Mesenchymal stem cell (in vitro differentiated cells and primary cell): ENCODE measurements at regions not wholly inside any gene's neighbourhood (a gene's known extent, or its start where the extent isn't known, plus 50 kb on each side); places are given as distances from the start of the nearest gene placed in this dataset.

Experiments used
- DNase-seq: peaks from one replicate; pipeline ENCODE4 v3.0.0-alpha.2; 2013
- H2AFZ ChIP-seq: one replicate; pipeline ENCODE4 v1.6.1; 2013; ENCODE audit warnings: low read depth, mild to moderate bottlenecking, control low read depth, inconsistent platforms, low read length, moderate library complexity
- H2AK5ac ChIP-seq: 2 replicates; pipeline ENCODE4 v1.6.1; 2013; ENCODE audit warnings: low read length, moderate library complexity, mild to moderate bottlenecking, inconsistent platforms; ENCODE audit not compliant: severe bottlenecking
- H2BK120ac ChIP-seq: one replicate; pipeline ENCODE4 v1.6.1; 2013; ENCODE audit warnings: low read depth, mild to moderate bottlenecking, inconsistent platforms, low read length, moderate library complexity
- H2BK12ac ChIP-seq, 2 experiments: one replicate each; pipeline ENCODE4 v1.6.1; 2013; ENCODE audit warnings: inconsistent platforms in 2 of 2, low read length in 2 of 2, mild to moderate bottlenecking in 2 of 2, moderate library complexity in 2 of 2, control low read depth in 1 of 2
- H2BK15ac ChIP-seq: one replicate; pipeline ENCODE4 v1.6.1; 2013; ENCODE audit warnings: mild to moderate bottlenecking, low read depth, inconsistent platforms; ENCODE audit not compliant: poor library complexity, severe bottlenecking
- H2BK5ac ChIP-seq: 2 replicates; pipeline ENCODE4 v1.6.1; 2013; ENCODE audit warnings: low read depth, mild to moderate bottlenecking, low read length, control low read depth, inconsistent platforms; ENCODE audit not compliant: poor library complexity, severe bottlenecking
- H3K14ac ChIP-seq, 2 experiments: one replicate each; pipeline ENCODE4 v1.6.1; 2013; ENCODE audit warnings: inconsistent platforms in 2 of 2, low read length in 2 of 2, control low read depth in 1 of 2, mild to moderate bottlenecking in 1 of 2, moderate library complexity in 1 of 2
- H3K18ac ChIP-seq, 2 experiments: one replicate each; pipeline ENCODE4 v1.6.1; 2013; ENCODE audit warnings: inconsistent platforms in 2 of 2, low read length in 2 of 2, control low read depth in 1 of 2, low read depth in 1 of 2, mild to moderate bottlenecking in 1 of 2
- H3K23ac ChIP-seq, 2 experiments: one replicate each; pipeline ENCODE4 v1.6.1; 2013; ENCODE audit warnings: inconsistent platforms in 2 of 2, low read length in 2 of 2, mild to moderate bottlenecking in 2 of 2, moderate library complexity in 2 of 2, control low read depth in 1 of 2
- H3K27ac ChIP-seq: 2 replicates; pipeline ENCODE4 v1.5.1; 2013; ENCODE audit warnings: mild to moderate bottlenecking, moderate library complexity, low read length, control low read depth, inconsistent platforms; ENCODE audit not compliant: poor library complexity, severe bottlenecking
- H3K27me3 ChIP-seq, 2 experiments: 2 replicates each; pipeline versions ENCODE4 v1.6.1 to v1.7.0; 2013; ENCODE audit warnings: low read length in 2 of 2, mild to moderate bottlenecking in 2 of 2, moderate library complexity in 2 of 2, control low read depth in 1 of 2, inconsistent platforms in 1 of 2; ENCODE audit not compliant: control insufficient read depth in 1 of 2, insufficient read depth in 1 of 2
- H3K36me3 ChIP-seq, 2 experiments: 2 replicates each; pipeline versions ENCODE4 v1.6.1 to v1.7.0; 2013; ENCODE audit warnings: low read length in 2 of 2, control low read depth in 1 of 2, inconsistent platforms in 1 of 2, low read depth in 1 of 2, mild to moderate bottlenecking in 1 of 2; ENCODE audit not compliant: insufficient read depth in 2 of 2, control insufficient read depth in 1 of 2
- H3K4ac ChIP-seq, 2 experiments: one replicate each; pipeline ENCODE4 v1.6.1; 2013; ENCODE audit warnings: inconsistent platforms in 2 of 2, low read length in 2 of 2, mild to moderate bottlenecking in 2 of 2, moderate library complexity in 2 of 2, control low read depth in 1 of 2, low read depth in 1 of 2
- H3K4me1 ChIP-seq: 2 replicates; pipeline ENCODE4 v1.6.1; 2013; ENCODE audit warnings: low read depth, low read length, control low read depth; ENCODE audit not compliant: control insufficient read depth, insufficient read depth
- H3K4me2 ChIP-seq: 2 replicates; pipeline ENCODE4 v1.6.1; 2013; ENCODE audit warnings: low read length, mild to moderate bottlenecking, inconsistent platforms; ENCODE audit not compliant: poor library complexity, severe bottlenecking
- H3K4me3 ChIP-seq, 2 experiments: 2 replicates each; pipeline versions ENCODE4 v1.5.1 to v1.7.0; 2013; ENCODE audit warnings: low read length in 2 of 2, mild to moderate bottlenecking in 2 of 2, control low read depth in 1 of 2, low read depth in 1 of 2; ENCODE audit not compliant: insufficient read depth in 1 of 2
- H3K79me1 ChIP-seq: replicated peaks from 2 replicates; pipeline ENCODE4 v1.6.1; 2013; ENCODE audit warnings: mild to moderate bottlenecking, control low read depth, low read length, inconsistent platforms; ENCODE audit not compliant: poor library complexity, severe bottlenecking
- H3K9ac ChIP-seq: 2 replicates; pipeline ENCODE4 v1.7.0; 2013; ENCODE audit warnings: mild to moderate bottlenecking, low read length, moderate library complexity
- H3K9me3 ChIP-seq: 2 replicates; pipeline ENCODE4 v1.7.0; 2013; ENCODE audit warnings: mild to moderate bottlenecking, low read length; ENCODE audit not compliant: control insufficient read depth
- H4K8ac ChIP-seq: one replicate; pipeline ENCODE4 v1.6.1; 2013; ENCODE audit warnings: inconsistent platforms, mild to moderate bottlenecking, low read length, moderate library complexity
- H4K91ac ChIP-seq: one replicate; pipeline ENCODE4 v1.6.1; 2013; ENCODE audit warnings: mild to moderate bottlenecking, low read length, inconsistent platforms
- whole genome bisulfite sequencing: methylation state at CpG from one replicate; pipeline ENCODE4 v1.1.7; 2013; ENCODE audit warnings: mixed read lengths; 5-methylcytosine and 5-hydroxymethylcytosine counted together

GRCh38 chr3:83971666-83972065 is 987.1 kb upstream of the CADM2 start:
- 89% methylated on average over 1 of the region's 1 CpG for WGBS

DNA sequence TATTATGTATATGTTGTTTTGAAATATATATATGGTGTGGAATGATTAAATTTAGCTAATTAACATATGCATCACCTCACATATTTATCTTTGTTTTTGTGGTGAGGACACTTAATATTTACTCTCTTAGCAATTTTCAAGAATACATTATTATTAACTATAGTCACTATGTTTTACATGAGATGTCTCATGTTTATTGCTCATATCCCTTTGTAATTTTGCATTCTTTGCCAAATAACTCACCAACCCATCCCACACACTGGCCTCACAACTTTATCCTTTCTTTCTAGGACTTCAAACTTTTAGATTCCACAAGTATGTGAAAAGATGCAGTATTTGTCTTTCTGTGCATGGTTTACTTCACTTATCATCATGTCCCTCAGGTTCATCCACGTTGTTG is 950.2 kb upstream of the CADM2 start:
- H3K79me1 ChIP-seq = no peaks in the 10 kb centered on the region
- no peak overlapping the region for H3K23ac ChIP-seq

More at GRCh38 chr3:83971666-83972065, 987.1 kb upstream of the CADM2 start:
- Histone ChIP-seq H2BK5ac (no peak overlapping the region), H3K9me3 (peaks cover 11% of the 10 kb centered on the region), H3K14ac (no peak overlapping the region), H3K27ac (no peak overlapping the region), H3K9ac (no peak overlapping the region), H3K4me3 (no peak overlapping the region), H3K23ac (no peak overlapping the region), H3K79me1 (no peaks in the 10 kb centered on the region), H2BK15ac (no peak overlapping the region), H3K27me3 (no peaks in the 10 kb centered on the region), H2AFZ (no peak overlapping the region), H3K36me3 (no peaks in the 10 kb centered on the region), H2AK5ac (no peak overlapping the region), H4K8ac (no peak overlapping the region), H3K18ac (no peak overlapping the region), H3K4ac (no peak overlapping the region), H4K91ac (no peak overlapping the region), H2BK120ac (no peak overlapping the region), H2BK12ac (no peak overlapping the region), H3K4me2 (no peak overlapping the region), H3K4me1 (no peaks in the 10 kb centered on the region)
- DNase-seq = no peak

GRCh38 chr3:84023842-84024241 is 934.9 kb upstream of the CADM2 start:
- H3K9me3 ChIP-seq = peaks cover 12% of the 10 kb centered on the region

More for the DNA sequence above, 950.2 kb upstream of the CADM2 start:
- Histone ChIP-seq H3K4me2 (no peak overlapping the region), H3K18ac (no peak overlapping the region), H3K36me3 (no peaks in the 10 kb centered on the region), H3K27me3 (no peaks in the 10 kb centered on the region), H2BK12ac (no peak overlapping the region), H4K8ac (no peak overlapping the region), H2AK5ac (no peak overlapping the region), H3K9ac (no peak overlapping the region), H3K4me1 (no peaks in the 10 kb centered on the region), H3K27ac (no peak overlapping the region), H3K14ac (no peak overlapping the region), H2BK120ac (no peak overlapping the region), H3K9me3 (peaks cover 25% of the 10 kb centered on the region), H3K4ac (no peak overlapping the region), H2AFZ (no peak overlapping the region), H4K91ac (no peak overlapping the region), H2BK15ac (no peak overlapping the region), H3K4me3 (no peak overlapping the region), H2BK5ac (no peak overlapping the region)
- 33% methylated on average over 1 of the region's 1 CpG for WGBS
- DNase-seq = no peak

DNA sequence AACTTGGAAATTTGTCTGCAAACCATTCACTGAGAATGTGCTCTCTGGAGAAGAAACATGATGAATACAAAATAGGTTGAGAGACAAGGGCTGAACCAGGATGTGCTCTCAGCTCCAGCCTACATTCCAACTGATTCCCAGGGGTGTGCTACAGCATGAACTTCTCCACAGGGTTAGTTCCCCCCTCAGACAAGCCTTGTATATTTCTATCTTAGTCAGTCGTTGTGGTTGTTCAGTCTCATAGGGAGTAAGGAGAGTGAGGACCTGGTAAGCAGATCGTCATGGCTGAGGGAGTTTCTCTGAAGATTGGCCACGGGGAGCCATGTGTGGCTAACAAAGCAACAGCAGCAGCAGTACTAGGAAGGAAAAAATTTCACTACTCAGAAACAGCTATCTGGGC is 919.7 kb upstream of the CADM2 start:
- Histone ChIP-seq H3K9ac (no peak overlapping the region), H4K91ac (no peak overlapping the region), H2AFZ (no peak overlapping the region), H3K4me3 (no peak overlapping the region), H2BK5ac (no peak overlapping the region), H2BK15ac (no peak overlapping the region), H4K8ac (no peak overlapping the region), H3K79me1 (no peaks in the 10 kb centered on the region), H3K18ac (no peak overlapping the region), H3K9me3 (peaks cover 29% of the 10 kb centered on the region), H2AK5ac (no peak overlapping the region), H2BK120ac (no peak overlapping the region), H3K4me1 (no peaks in the 10 kb centered on the region), H3K4ac (no peak overlapping the region), H3K27ac (peak overlapping the region; percentile 56), H2BK12ac (no peak overlapping the region), H3K27me3 (no peaks in the 10 kb centered on the region), H3K23ac (no peak overlapping the region), H3K36me3 (no peaks in the 10 kb centered on the region), H3K14ac (no peak overlapping the region), H3K4me2 (no peak overlapping the region)
- WGBS = 56% methylated on average over 2 of the region's 3 CpGs
- no peak for DNase-seq

More at GRCh38 chr3:84023842-84024241, 934.9 kb upstream of the CADM2 start:
- Histone ChIP-seq H2BK15ac (no peak overlapping the region), H3K36me3 (no peaks in the 10 kb centered on the region), H3K4me1 (no peaks in the 10 kb centered on the region), H3K4me2 (no peak overlapping the region), H2BK12ac (no peak overlapping the region), H4K8ac (no peak overlapping the region), H3K18ac (no peak overlapping the region), H3K79me1 (no peaks in the 10 kb centered on the region), H2AK5ac (no peak overlapping the region), H3K4me3 (no peak overlapping the region), H3K23ac (no peak overlapping the region), H2BK5ac (no peak overlapping the region), H3K9ac (no peak overlapping the region), H2AFZ (no peak overlapping the region), H3K4ac (no peak overlapping the region), H3K27ac (no peak overlapping the region), H2BK120ac (no peak overlapping the region), H4K91ac (no peak overlapping the region), H3K27me3 (no peaks in the 10 kb centered on the region), H3K14ac (no peak overlapping the region)
- DNase-seq = no peak
- 84% methylated on average over 3 of the region's 4 CpGs for WGBS
